Cardiac muscle cell (in vitro differentiated cells and primary cell): ENCODE measurements at regions not wholly inside any gene's neighbourhood (a gene's known extent, or its start where the extent isn't known, plus 50 kb on each side); places are given as distances from the start of the nearest gene placed in this dataset.

Experiments used
- DNase-seq, 2 donors: peaks; one replicate each; pipeline versions ENCODE4 v3.0.0 to v3.0.0-alpha.2; 2010 to 2017; ENCODE audit warnings: low read depth in 1 of 2, low spot score in 1 of 2
- H3K27ac ChIP-seq: fragments of 200-600 bp; sonication (generic); 2 replicates; pipeline ENCODE4 v1.5.1; 2016
- H3K27me3 ChIP-seq: fragments of 200-600 bp; sonication (generic); 2 replicates; pipeline ENCODE4 v1.6.0; 2016; ENCODE audit warnings: control low read depth
- H3K36me3 ChIP-seq: fragments of 200-600 bp; sonication (generic); 2 replicates; pipeline ENCODE4 v1.5.1; 2016; ENCODE audit warnings: control low read depth
- H3K4me1 ChIP-seq: fragments of 200-600 bp; sonication (generic); 2 replicates; pipeline ENCODE4 v1.8.1; 2017; ENCODE audit warnings: low read depth, mild to moderate bottlenecking, mixed run types
- H3K4me3 ChIP-seq: fragments of 200-600 bp; sonication (generic); 2 replicates; pipeline ENCODE4 v1.5.1; 2016; ENCODE audit warnings: mild to moderate bottlenecking
- H3K9me3 ChIP-seq: fragments of 200-600 bp; sonication (generic); 2 replicates; pipeline ENCODE4 v1.5.1; 2017; ENCODE audit warnings: low read depth, mild to moderate bottlenecking, control low read depth
- CTCF ChIP-seq: IDR thresholded peaks from 2 replicates; pipeline ENCODE4 v1.5.1; 2012; ENCODE audit warnings: low read depth, mild to moderate bottlenecking, low read length

- Histone ChIP-seq H3K9me3 (no peaks in the 10 kb centered on the region), H3K36me3 (no peaks in the 10 kb centered on the region), H3K27me3 (no peaks in the 10 kb centered on the region), H3K27ac (no peak overlapping the region), H3K4me3 (no peak overlapping the region), H3K4me1 (no peaks in the 10 kb centered on the region)
- no peak for DNase-seq
- no peak for TF ChIP-seq CTCF
Observed at GRCh38 chr17:71234349-71234748, 886.5 kb upstream of the SOX9 start.

DNA sequence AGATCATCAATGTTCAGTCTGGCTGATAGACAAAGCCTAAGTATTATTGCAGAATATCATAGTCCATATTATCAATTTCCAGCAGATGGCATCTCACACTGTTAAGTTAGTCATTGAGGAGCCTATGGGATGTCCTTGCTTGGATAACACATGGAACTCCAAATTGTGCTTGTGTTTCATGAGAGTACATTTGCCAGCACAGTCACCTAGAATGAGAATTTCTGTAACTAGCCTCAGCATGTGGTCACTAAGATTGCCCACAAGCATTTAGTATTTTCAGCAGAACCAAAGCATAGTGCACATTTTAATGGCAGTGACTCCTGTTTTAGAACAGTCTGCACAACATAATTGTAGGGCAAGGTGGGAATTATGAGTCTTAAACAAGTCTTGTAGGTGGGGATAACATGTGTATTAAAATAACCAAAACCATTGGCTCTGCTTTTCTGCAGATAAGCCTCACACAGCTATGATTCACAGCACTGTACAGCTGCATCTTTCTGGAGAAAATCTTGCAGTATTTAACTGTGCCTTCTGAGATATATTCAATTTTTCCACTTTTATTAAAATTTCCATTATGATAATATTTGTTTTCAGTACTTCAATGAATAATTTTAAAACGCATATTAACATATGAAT is 882.8 kb upstream of the SOX9 start:
- DNase-seq, result peak in 1 of 2 donors; percentile 45
- Histone ChIP-seq H3K36me3 (no peaks in the 10 kb centered on the region), H3K4me1 (no peaks in the 10 kb centered on the region), H3K9me3 (no peaks in the 10 kb centered on the region), H3K27ac (no peak overlapping the region), H3K4me3 (no peak overlapping the region), H3K27me3 (no peaks in the 10 kb centered on the region)
- TF ChIP-seq CTCF, result peak; percentile 22

DNA sequence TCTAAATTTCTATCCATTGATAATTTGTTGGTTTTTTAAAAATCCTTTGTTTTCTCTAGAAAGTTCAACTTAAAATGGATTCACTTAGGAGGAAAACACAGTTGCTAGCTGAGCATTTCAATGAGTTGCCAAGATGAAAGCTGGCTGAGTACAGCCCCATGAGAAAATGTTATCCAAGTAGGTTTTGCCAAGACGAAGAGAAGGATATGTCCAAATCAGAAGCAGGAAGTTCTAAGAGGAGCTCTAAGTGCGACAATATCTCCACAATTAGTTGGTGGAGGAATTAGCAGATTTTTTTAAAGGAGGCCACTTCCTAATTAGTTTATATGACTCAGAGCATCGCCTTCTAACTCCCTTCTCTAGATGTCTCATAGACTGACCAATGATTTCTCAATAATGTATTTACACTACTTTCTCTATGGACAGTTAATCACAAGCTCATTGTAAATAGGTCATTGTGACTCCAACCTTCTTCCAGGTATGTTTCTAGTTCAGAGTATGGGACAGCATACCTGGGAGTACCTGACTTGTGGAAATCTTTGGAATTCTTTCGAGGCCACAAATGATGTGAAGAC is 873.3 kb upstream of the SOX9 start:
- Histone ChIP-seq H3K9me3 (no peaks in the 10 kb centered on the region), H3K4me3 (no peak overlapping the region), H3K27ac (no peak overlapping the region), H3K27me3 (no peaks in the 10 kb centered on the region), H3K36me3 (no peaks in the 10 kb centered on the region), H3K4me1 (no peaks in the 10 kb centered on the region)
- DNase-seq, result no peak
- no peak for TF ChIP-seq CTCF

DNA sequence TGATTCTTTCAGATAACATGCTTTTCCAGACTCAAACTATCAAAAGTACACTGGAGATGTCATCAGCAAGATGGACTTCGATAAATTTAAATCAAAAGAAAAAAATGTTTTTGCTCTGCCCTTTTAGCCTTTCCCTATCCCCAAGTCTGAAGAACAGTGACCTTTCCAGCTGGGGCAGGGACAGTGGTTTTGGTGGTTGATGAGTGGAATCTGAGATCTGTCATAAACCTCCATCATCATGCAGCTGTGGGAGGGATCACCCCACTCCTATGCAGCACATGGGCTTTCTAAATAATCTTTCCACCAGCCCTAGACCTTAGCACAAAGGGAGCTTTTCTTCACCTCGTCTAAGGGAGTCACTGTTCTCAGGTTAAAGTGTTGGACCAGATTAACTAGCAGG is 869.5 kb upstream of the SOX9 start:
- DNase-seq, result no peak
- Histone ChIP-seq H3K36me3 (no peaks in the 10 kb centered on the region), H3K9me3 (no peaks in the 10 kb centered on the region), H3K27ac (no peak overlapping the region), H3K27me3 (no peaks in the 10 kb centered on the region), H3K4me3 (no peak overlapping the region), H3K4me1 (no peaks in the 10 kb centered on the region)
- TF ChIP-seq CTCF, result no peak

GRCh38 chr17:71251951-71252350 is 868.9 kb upstream of the SOX9 start:
- Histone ChIP-seq H3K9me3 (no peaks in the 10 kb centered on the region), H3K36me3 (no peaks in the 10 kb centered on the region), H3K4me3 (no peak overlapping the region), H3K27me3 (no peaks in the 10 kb centered on the region), H3K4me1 (no peaks in the 10 kb centered on the region), H3K27ac (no peak overlapping the region)
- no peak for DNase-seq
- TF ChIP-seq CTCF, result no peak
